NCI-H1694 (cell line): ENCODE measurements at regions not wholly inside any gene's neighbourhood (a gene's known extent, or its start where the extent isn't known, plus 50 kb on each side); places are given as distances from the start of the nearest gene placed in this dataset.
"Not testable (repeated sequence)": the region's sequence is repeated elsewhere in the genome, so short reads cannot be mapped to it uniquely, and the experiment has no call there.

Experiments
- DNase-seq: peaks from one replicate; lab custom pipeline; 2025; lab: John Stamatoyannopoulos, UW

- no peak for DNase-seq
Observed at GRCh38 chr6:169144356-169144755, 109.3 kb downstream of the THBS2 start.

GRCh38 chr6:169142538-169142844 is 111.2 kb downstream of the THBS2 start:
- DNase-seq, result no peak

GRCh38 chr6:169141671-169142537 is 111.7 kb downstream of the THBS2 start:
- no peak for DNase-seq

- no peak for DNase-seq
Observed at GRCh38 chr6:169140986-169141495, 112.6 kb downstream of the THBS2 start.

GRCh38 chr6:169139179-169139971 is 114.3 kb downstream of the THBS2 start:
- DNase-seq, result no peak

GRCh38 chr6:169132352-169132940 is 121.2 kb downstream of the THBS2 start:
- no peak for DNase-seq

- no peak for DNase-seq
Observed at GRCh38 chr6:169131390-169131789, 122.3 kb downstream of the THBS2 start.

- DNase-seq, result no peak
Observed at GRCh38 chr6:169130113-169130512, 123.5 kb downstream of the THBS2 start.

GRCh38 chr6:169121013-169121412 is 132.6 kb downstream of the THBS2 start:
- DNase-seq, result no peak

GRCh38 chr6:169119669-169120068 is 134.0 kb downstream of the THBS2 start:
- DNase-seq, result no peak

- DNase-seq, result no peak
Observed at GRCh38 chr6:169118346-169118830, 135.3 kb downstream of the THBS2 start.

- DNase-seq, result no peak
Observed at GRCh38 chr6:169117663-169118062, 136.0 kb downstream of the THBS2 start.

- no peak for DNase-seq
Observed at GRCh38 chr6:169115632-169116031, 138.0 kb downstream of the THBS2 start.

- not testable (repeated sequence) for DNase-seq
Observed at GRCh38 chr6:169114632-169115031, 139.0 kb downstream of the THBS2 start.

GRCh38 chr6:169112483-169113320 is 140.9 kb downstream of the THBS2 start:
- DNase-seq, result no peak

- DNase-seq, result no peak
Observed at GRCh38 chr6:169111203-169111602, 142.4 kb downstream of the THBS2 start.

- no peak for DNase-seq
Observed at GRCh38 chr6:169109411-169110220, 144.0 kb downstream of the THBS2 start.

GRCh38 chr6:169108753-169109152 is 144.9 kb downstream of the THBS2 start:
- DNase-seq, result no peak

GRCh38 chr6:169106176-169106575 is 147.5 kb downstream of the THBS2 start:
- no peak for DNase-seq

GRCh38 chr6:169101981-169102380 is 151.7 kb downstream of the THBS2 start:
- DNase-seq, result no peak
